ENCODE measurements at regions not wholly inside any gene's neighbourhood (a gene's known extent, or its start where the extent isn't known, plus 50 kb on each side); places are given as distances from the start of the nearest gene placed in this dataset.

- no peak for TF ChIP-seq POLR2A (IDR thresholded peaks at IDR 0.05)
- TF ChIP-seq CTCF (IDR thresholded peaks at IDR 0.05) = no peak
Measured at GRCh38 chr22:22721681-22722354, 77.4 kb downstream of the GGTLC2 start.
